Breast epithelium (tissue), 3 donors: ENCODE measurements at regions not wholly inside any gene's neighbourhood (a gene's known extent, or its start where the extent isn't known, plus 50 kb on each side); places are given as distances from the start of the nearest gene placed in this dataset.

ENCODE experiments used
- POLR2A ChIP-seq: fragments of 450-650 bp; IDR thresholded peaks from one replicate; pipeline ENCODE4 v1.6.1; 2016; ENCODE audit warnings: antibody characterized with exemption, mild to moderate bottlenecking, moderate library complexity
- POLR2AphosphoS5 ChIP-seq, 3 donors: sonication (generic); formaldehyde crosslinking; IDR thresholded peaks; one replicate each; pipeline ENCODE4 v1.6.1; 2017; ENCODE audit warnings: antibody characterized with exemption in 3 of 3
- TF ChIP-seq, protein P1 (sequence below), 3 donors: fragments of 450-650 bp; IDR thresholded peaks; one replicate each; pipeline ENCODE4 v1.5.1; 2016 to 2017; ENCODE audit warnings: antibody characterized with exemption in 3 of 3, mild to moderate bottlenecking in 3 of 3, moderate library complexity in 3 of 3

GRCh38 chr10:29229258-29229705, 59.6 kb upstream of the LYZL1 start:
- TF ChIP-seq, protein P1, sequence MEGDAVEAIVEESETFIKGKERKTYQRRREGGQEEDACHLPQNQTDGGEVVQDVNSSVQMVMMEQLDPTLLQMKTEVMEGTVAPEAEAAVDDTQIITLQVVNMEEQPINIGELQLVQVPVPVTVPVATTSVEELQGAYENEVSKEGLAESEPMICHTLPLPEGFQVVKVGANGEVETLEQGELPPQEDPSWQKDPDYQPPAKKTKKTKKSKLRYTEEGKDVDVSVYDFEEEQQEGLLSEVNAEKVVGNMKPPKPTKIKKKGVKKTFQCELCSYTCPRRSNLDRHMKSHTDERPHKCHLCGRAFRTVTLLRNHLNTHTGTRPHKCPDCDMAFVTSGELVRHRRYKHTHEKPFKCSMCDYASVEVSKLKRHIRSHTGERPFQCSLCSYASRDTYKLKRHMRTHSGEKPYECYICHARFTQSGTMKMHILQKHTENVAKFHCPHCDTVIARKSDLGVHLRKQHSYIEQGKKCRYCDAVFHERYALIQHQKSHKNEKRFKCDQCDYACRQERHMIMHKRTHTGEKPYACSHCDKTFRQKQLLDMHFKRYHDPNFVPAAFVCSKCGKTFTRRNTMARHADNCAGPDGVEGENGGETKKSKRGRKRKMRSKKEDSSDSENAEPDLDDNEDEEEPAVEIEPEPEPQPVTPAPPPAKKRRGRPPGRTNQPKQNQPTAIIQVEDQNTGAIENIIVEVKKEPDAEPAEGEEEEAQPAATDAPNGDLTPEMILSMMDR (IDR thresholded peaks at IDR 0.05): no peak
- TF ChIP-seq POLR2AphosphoS5 (IDR thresholded peaks at IDR 0.05): no peak
- TF ChIP-seq POLR2A: no peak
